ENCODE measurements at regions not wholly inside any gene's neighbourhood (a gene's known extent, or its start where the extent isn't known, plus 50 kb on each side); places are given as distances from the start of the nearest gene placed in this dataset.

GRCh38 chr16:5349101-5349500, 251.5 kb upstream of the EEF2KMT start:
- H2AFZ ChIP-seq = no peak overlapping the region
- 0 out of 2 replicates have a peak, but pooled peaks cover 8% of the 10 kb centered on the region for H3K9me2 ChIP-seq (ENCODE audit: insufficient read depth)
- no peaks in the 10 kb centered on the region for H3K36me3 ChIP-seq (ENCODE audit: insufficient read depth)
- H3K27ac Mint-ChIP-seq = no peak overlapping the region
- DNase-seq (ENCODE audit: low spot score) (no peak), ATAC-seq (no peak)
- H4K20me1 ChIP-seq (replicated peaks; ENCODE audit: insufficient read depth) = no peaks in the 10 kb centered on the region
- H3K27me3 ChIP-seq (ENCODE audit: insufficient read depth) = no peaks in the 10 kb centered on the region
- no peak overlapping the region for H3K27ac ChIP-seq (ENCODE audit: low read depth)
- H3K4me3 Mint-ChIP-seq = no peak overlapping the region
- H3K36me3 Mint-ChIP-seq (ENCODE audit: low read depth) = no peaks in the 10 kb centered on the region
- H3K4me2 ChIP-seq = no peak overlapping the region
- H3K4me3 ChIP-seq = no peak overlapping the region
- no peaks in the 10 kb centered on the region for H3F3A ChIP-seq (replicated peaks; ENCODE audit: low read depth)
- H3K27me3 Mint-ChIP-seq (ENCODE audit: insufficient read depth, low read depth, poor library complexity) = peaks cover 4% of the 10 kb centered on the region
- no peaks in the 10 kb centered on the region for H3K79me2 ChIP-seq (replicated peaks; ENCODE audit: insufficient read depth)
- TF ChIP-seq ZNF114 (CRISPR knock-in tag; IDR thresholded peaks at IDR 0.05) (no peak), POLR2AphosphoS5 (IDR thresholded peaks at IDR 0.05; ENCODE audit: low read depth) (no peak), JUNB (IDR thresholded peaks at IDR 0.05; ENCODE audit: unreplicated experiment) (no peak), ZNF462 (CRISPR knock-in tag; IDR thresholded peaks at IDR 0.05) (no peak), STAT1 (IDR thresholded peaks at IDR 0.05; ENCODE audit: unreplicated experiment) (no peak), CREB1 (CRISPR knock-in tag; IDR thresholded peaks at IDR 0.05; ENCODE audit: low read depth) (no peak)
- TF ChIP-seq, protein P1, sequence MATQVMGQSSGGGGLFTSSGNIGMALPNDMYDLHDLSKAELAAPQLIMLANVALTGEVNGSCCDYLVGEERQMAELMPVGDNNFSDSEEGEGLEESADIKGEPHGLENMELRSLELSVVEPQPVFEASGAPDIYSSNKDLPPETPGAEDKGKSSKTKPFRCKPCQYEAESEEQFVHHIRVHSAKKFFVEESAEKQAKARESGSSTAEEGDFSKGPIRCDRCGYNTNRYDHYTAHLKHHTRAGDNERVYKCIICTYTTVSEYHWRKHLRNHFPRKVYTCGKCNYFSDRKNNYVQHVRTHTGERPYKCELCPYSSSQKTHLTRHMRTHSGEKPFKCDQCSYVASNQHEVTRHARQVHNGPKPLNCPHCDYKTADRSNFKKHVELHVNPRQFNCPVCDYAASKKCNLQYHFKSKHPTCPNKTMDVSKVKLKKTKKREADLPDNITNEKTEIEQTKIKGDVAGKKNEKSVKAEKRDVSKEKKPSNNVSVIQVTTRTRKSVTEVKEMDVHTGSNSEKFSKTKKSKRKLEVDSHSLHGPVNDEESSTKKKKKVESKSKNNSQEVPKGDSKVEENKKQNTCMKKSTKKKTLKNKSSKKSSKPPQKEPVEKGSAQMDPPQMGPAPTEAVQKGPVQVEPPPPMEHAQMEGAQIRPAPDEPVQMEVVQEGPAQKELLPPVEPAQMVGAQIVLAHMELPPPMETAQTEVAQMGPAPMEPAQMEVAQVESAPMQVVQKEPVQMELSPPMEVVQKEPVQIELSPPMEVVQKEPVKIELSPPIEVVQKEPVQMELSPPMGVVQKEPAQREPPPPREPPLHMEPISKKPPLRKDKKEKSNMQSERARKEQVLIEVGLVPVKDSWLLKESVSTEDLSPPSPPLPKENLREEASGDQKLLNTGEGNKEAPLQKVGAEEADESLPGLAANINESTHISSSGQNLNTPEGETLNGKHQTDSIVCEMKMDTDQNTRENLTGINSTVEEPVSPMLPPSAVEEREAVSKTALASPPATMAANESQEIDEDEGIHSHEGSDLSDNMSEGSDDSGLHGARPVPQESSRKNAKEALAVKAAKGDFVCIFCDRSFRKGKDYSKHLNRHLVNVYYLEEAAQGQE (IDR thresholded peaks at IDR 0.05; ENCODE audit: unreplicated experiment) = no peak
- no peaks in the 10 kb centered on the region for H3K9me3 Mint-ChIP-seq
- peaks cover 6% of the 10 kb centered on the region for H3K4me1 ChIP-seq (ENCODE audit: insufficient read depth)
- H3K4me1 Mint-ChIP-seq = peaks cover 15% of the 10 kb centered on the region
